MCF 10A (cell line): ENCODE measurements at regions not wholly inside any gene's neighbourhood (a gene's known extent, or its start where the extent isn't known, plus 50 kb on each side); places are given as distances from the start of the nearest gene placed in this dataset.

ENCODE experiments used
- BruUV-seq: library from RNA; stranded (reverse); fragments of 400-500 nt; replicated peaks from 2 replicates; lab custom pipeline; 2021; lab: Mats Ljungman, UMichigan
- CTCF ChIA-PET: fragments of 300-600 bp; sonication (Branson Sonifier 250); formaldehyde crosslinking; extraction: SDS; loops from one replicate; lab custom pipeline; 2021; ENCODE audit warnings: antibody characterized with exemption, inconsistent platforms; lab: Yijun Ruan, JAX
- POLR2A ChIA-PET: fragments of 300-600, 350-650 bp; sonication (Branson Sonifier 250); formaldehyde crosslinking; extraction: SDS; loops from one replicate; lab custom pipeline; 2020; ENCODE audit warnings: antibody characterized with exemption, inconsistent platforms; lab: Yijun Ruan, JAX
- DNase-seq: peaks from one replicate; pipeline ENCODE4 v3.0.0-alpha.2; 2018; ENCODE audit not compliant: unreplicated experiment
- H3K27ac Mint-ChIP-seq: one replicate; pipeline ENCODE4 v1.8.0; 2022; ENCODE audit warnings: mild to moderate bottlenecking, low read depth, mixed read lengths; ENCODE audit not compliant: unreplicated experiment
- H3K27me3 Mint-ChIP-seq: one replicate; pipeline ENCODE4 v1.8.0; 2022; ENCODE audit warnings: mixed read lengths; ENCODE audit not compliant: insufficient read depth, unreplicated experiment
- H3K36me3 Mint-ChIP-seq: one replicate; pipeline ENCODE4 v1.8.0; 2022; ENCODE audit warnings: mild to moderate bottlenecking, moderate library complexity, mixed read lengths; ENCODE audit not compliant: insufficient read depth, unreplicated experiment
- H3K4me1 Mint-ChIP-seq: one replicate; pipeline ENCODE4 v1.8.0; 2022; ENCODE audit warnings: mixed read lengths; ENCODE audit not compliant: insufficient read depth, unreplicated experiment
- H3K4me3 Mint-ChIP-seq: one replicate; pipeline ENCODE4 v1.8.0; 2022; ENCODE audit warnings: mild to moderate bottlenecking, moderate library complexity, mixed read lengths; ENCODE audit not compliant: unreplicated experiment
- H3K9me3 Mint-ChIP-seq: one replicate; pipeline ENCODE4 v1.8.0; 2022; ENCODE audit warnings: mixed read lengths; ENCODE audit not compliant: unreplicated experiment
- intact Hi-C: fragments of 100-400 bp; cut with micrococcal nuclease; formaldehyde crosslinking; loops from 2 replicates; pipeline ENCODE4 v1.14.1; 2022
- TF ChIP-seq, protein P1 (sequence below): fragments of 200-600 bp; IDR thresholded peaks from one replicate; pipeline ENCODE4 v1.8.0; 2022; ENCODE audit warnings: antibody characterized with exemption, mild to moderate bottlenecking; ENCODE audit not compliant: unreplicated experiment

- ChIA-PET POLR2A (interaction anchor here (0.7 kb wide), 1 partner anchor 766 kb away, joined by 4 read pairs; no protein-coding TSS in a partner anchor), CTCF (interaction anchor here (0.6 to 0.7 kb wide), 2 partner anchors 9 to 59 kb away, joined by 3 to 4 read pairs; no protein-coding TSS in a partner anchor)
- no peaks in the 10 kb centered on the region for H3K4me1 Mint-ChIP-seq
- no peak overlapping the region for H3K27ac Mint-ChIP-seq
- no peaks in the 10 kb centered on the region for H3K27me3 Mint-ChIP-seq
- no peaks in the 10 kb centered on the region for H3K36me3 Mint-ChIP-seq
- BruUV-seq, result no TSS peak
- TF ChIP-seq, protein P1, sequence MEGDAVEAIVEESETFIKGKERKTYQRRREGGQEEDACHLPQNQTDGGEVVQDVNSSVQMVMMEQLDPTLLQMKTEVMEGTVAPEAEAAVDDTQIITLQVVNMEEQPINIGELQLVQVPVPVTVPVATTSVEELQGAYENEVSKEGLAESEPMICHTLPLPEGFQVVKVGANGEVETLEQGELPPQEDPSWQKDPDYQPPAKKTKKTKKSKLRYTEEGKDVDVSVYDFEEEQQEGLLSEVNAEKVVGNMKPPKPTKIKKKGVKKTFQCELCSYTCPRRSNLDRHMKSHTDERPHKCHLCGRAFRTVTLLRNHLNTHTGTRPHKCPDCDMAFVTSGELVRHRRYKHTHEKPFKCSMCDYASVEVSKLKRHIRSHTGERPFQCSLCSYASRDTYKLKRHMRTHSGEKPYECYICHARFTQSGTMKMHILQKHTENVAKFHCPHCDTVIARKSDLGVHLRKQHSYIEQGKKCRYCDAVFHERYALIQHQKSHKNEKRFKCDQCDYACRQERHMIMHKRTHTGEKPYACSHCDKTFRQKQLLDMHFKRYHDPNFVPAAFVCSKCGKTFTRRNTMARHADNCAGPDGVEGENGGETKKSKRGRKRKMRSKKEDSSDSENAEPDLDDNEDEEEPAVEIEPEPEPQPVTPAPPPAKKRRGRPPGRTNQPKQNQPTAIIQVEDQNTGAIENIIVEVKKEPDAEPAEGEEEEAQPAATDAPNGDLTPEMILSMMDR, result no peak
- H3K4me3 Mint-ChIP-seq, result no peak overlapping the region
- intact Hi-C loops, result no loop called here
- DNase-seq, result no peak
- H3K9me3 Mint-ChIP-seq, result no peaks in the 10 kb centered on the region
Measured at GRCh38 chr10:129021594-129022304, 445.3 kb upstream of the MGMT start.

DNA sequence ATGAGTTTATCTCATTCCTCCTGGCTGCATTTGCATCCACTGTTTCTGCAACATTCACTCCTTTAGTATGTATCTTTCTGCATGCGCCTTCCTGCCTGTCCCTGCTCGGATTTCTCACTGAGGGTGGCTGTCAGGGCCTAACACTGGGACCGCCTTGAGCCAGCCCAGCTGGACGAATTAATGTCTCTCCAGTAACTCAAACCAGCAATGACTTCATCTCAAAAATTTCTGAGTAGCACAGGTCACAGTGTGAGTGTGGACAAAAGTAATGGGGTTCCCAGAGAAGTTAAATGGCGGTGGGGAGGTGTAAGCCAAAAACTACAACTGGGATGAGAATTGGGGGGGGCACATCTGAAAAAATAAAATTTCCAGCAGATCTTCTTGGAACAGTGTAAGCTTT is 444.0 kb upstream of the MGMT start:
- ChIA-PET POLR2A (no interaction called here), CTCF (interaction anchor here (1.0 kb wide), 1 partner anchor 759 kb away, joined by 4 read pairs; no protein-coding TSS in a partner anchor)
- BruUV-seq, result no TSS peak
- H3K36me3 Mint-ChIP-seq, result no peaks in the 10 kb centered on the region
- peaks cover 10% of the 10 kb centered on the region for H3K27me3 Mint-ChIP-seq
- H3K4me3 Mint-ChIP-seq, result no peak overlapping the region
- no peaks in the 10 kb centered on the region for H3K4me1 Mint-ChIP-seq
- intact Hi-C loops, result no loop called here
- DNase-seq, result no peak
- H3K27ac Mint-ChIP-seq, result no peak overlapping the region
- H3K9me3 Mint-ChIP-seq, result no peaks in the 10 kb centered on the region
- TF ChIP-seq, protein P1, result no peak

DNA sequence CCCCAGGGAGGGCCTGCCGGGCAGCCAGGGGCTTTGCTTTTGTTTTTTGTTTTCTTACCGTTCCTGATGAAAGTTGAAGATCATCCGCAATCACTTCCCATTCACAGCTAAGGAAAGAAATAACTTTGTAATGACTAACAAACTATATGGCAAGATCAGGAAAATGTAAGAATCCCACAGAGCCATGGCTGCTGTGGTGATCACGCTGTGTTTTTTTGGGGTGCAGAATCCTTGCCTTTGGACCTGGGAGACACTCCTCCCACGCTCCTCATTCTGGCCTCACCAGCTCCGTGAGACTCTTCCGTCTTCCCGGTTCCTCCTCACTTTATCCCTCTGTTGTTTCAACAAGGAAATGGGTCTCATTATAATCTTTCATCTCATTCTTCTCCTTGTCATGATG is 443.0 kb upstream of the MGMT start:
- Mint-ChIP-seq H3K27ac (no peak overlapping the region), H3K36me3 (no peaks in the 10 kb centered on the region), H3K27me3 (peaks cover 20% of the 10 kb centered on the region), H3K4me3 (no peak overlapping the region), H3K9me3 (no peaks in the 10 kb centered on the region), H3K4me1 (no peaks in the 10 kb centered on the region)
- CTCF ChIA-PET, result interaction anchor here (0.6 to 1.2 kb wide), 3 partner anchors 43 to 1104 kb away, joined by 3 to 6 read pairs (median 3); no protein-coding TSS in a partner anchor
- TF ChIP-seq, protein P1, result no peak
- POLR2A ChIA-PET, result no interaction called here
- BruUV-seq, result no TSS peak
- no peak for DNase-seq
- intact Hi-C loops, result no loop called here

- TF ChIP-seq, protein P1, result no peak
- no peak for DNase-seq
- CTCF ChIA-PET, result no interaction called here
- Mint-ChIP-seq H3K4me1 (no peaks in the 10 kb centered on the region), H3K36me3 (no peaks in the 10 kb centered on the region), H3K4me3 (no peak overlapping the region), H3K9me3 (no peaks in the 10 kb centered on the region), H3K27me3 (peaks cover 37% of the 10 kb centered on the region), H3K27ac (no peak overlapping the region)
- no TSS peak for BruUV-seq
- POLR2A ChIA-PET, result no interaction called here
- intact Hi-C loops, result no loop called here
Measured at GRCh38 chr10:129025787-129026186, 441.3 kb upstream of the MGMT start.
